Spleen (tissue), 7 donors: ENCODE measurements at regions not wholly inside any gene's neighbourhood (a gene's known extent, or its start where the extent isn't known, plus 50 kb on each side); places are given as distances from the start of the nearest gene placed in this dataset.

Experiments
- POLR2A ChIP-seq, 3 donors: fragments of 450-650 bp; IDR thresholded peaks; one replicate each; pipeline ENCODE4 v1.5.1; 2017; ENCODE audit warnings: antibody characterized with exemption in 3 of 3, mild to moderate bottlenecking in 1 of 3
- POLR2AphosphoS5 ChIP-seq, 3 donors: sonication (generic); formaldehyde crosslinking; IDR thresholded peaks; one replicate each; pipeline ENCODE4 v1.5.1; 2017; ENCODE audit warnings: antibody characterized with exemption in 3 of 3
- TF ChIP-seq, protein P1 (sequence below), 11 experiments: fragments of 200-600 bp in 7 of 11; fragments of 450-650 bp in 4 of 11; sonication (generic) in 4 of 11; IDR thresholded peaks in 8 of 11; conservative IDR thresholded peaks in 3 of 11; 1 replicate in 7 of 11; 2 replicates in 4 of 11; pipeline versions ENCODE4 v1.4.0 to v1.8.0; 2016 to 2021; ENCODE audit warnings: antibody characterized with exemption in 11 of 11, inconsistent platforms in 4 of 11, mild to moderate bottlenecking in 1 of 11
- donor health status: DM: no; HTN: no; CAD: no; lungs with moderate emphysema.
- donor health status: DM: no; HTN: no; CAD: no.
- donor health status: DM: no; HTN: no; CAD: no.

GRCh38 chr12:48261773-48262172, 58.7 kb upstream of the OR10AD1 start:
- TF ChIP-seq, protein P1, sequence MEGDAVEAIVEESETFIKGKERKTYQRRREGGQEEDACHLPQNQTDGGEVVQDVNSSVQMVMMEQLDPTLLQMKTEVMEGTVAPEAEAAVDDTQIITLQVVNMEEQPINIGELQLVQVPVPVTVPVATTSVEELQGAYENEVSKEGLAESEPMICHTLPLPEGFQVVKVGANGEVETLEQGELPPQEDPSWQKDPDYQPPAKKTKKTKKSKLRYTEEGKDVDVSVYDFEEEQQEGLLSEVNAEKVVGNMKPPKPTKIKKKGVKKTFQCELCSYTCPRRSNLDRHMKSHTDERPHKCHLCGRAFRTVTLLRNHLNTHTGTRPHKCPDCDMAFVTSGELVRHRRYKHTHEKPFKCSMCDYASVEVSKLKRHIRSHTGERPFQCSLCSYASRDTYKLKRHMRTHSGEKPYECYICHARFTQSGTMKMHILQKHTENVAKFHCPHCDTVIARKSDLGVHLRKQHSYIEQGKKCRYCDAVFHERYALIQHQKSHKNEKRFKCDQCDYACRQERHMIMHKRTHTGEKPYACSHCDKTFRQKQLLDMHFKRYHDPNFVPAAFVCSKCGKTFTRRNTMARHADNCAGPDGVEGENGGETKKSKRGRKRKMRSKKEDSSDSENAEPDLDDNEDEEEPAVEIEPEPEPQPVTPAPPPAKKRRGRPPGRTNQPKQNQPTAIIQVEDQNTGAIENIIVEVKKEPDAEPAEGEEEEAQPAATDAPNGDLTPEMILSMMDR (IDR thresholded peaks at IDR 0.05 in 8 of 11, conservative IDR thresholded peaks at IDR 0.05 in 3 of 11) = no peak
- TF ChIP-seq POLR2A (IDR thresholded peaks at IDR 0.05) (no peak), POLR2AphosphoS5 (IDR thresholded peaks at IDR 0.05) (no peak)
